Kidney glomerular epithelial cell (primary cell): ENCODE measurements at regions not wholly inside any gene's neighbourhood (a gene's known extent, or its start where the extent isn't known, plus 50 kb on each side); places are given as distances from the start of the nearest gene placed in this dataset.
A peak's percentile ranks its signal among the peaks of the same experiment; 100 is the strongest.

Experiments used
- DNase-seq: peaks from one replicate; lab custom pipeline; 2025; lab: John Stamatoyannopoulos, UW

GRCh38 chr13:103451656-103452055 lies 385.4 kb upstream of the SLC10A2 start:
- DNase-seq: no peak

GRCh38 chr13:103443604-103444003 lies 377.4 kb upstream of the SLC10A2 start:
- DNase-seq: no peak

- DNase-seq: no peak
These were observed 371.4 kb upstream of the SLC10A2 start for GRCh38 chr13:103437651-103438050.

- no peak for DNase-seq
These were observed 369.9 kb upstream of the SLC10A2 start for GRCh38 chr13:103436057-103436654.

- no peak for DNase-seq
These were observed 365.6 kb upstream of the SLC10A2 start for GRCh38 chr13:103431856-103432255.

GRCh38 chr13:103430368-103430767 lies 364.2 kb upstream of the SLC10A2 start:
- DNase-seq: no peak

GRCh38 chr13:103410002-103410401 lies 343.8 kb upstream of the SLC10A2 start:
- no peak for DNase-seq

- no peak for DNase-seq
These were observed 340.8 kb upstream of the SLC10A2 start for GRCh38 chr13:103406967-103407366.

- no peak for DNase-seq
These were observed 339.1 kb upstream of the SLC10A2 start for GRCh38 chr13:103405297-103405696.

- no peak for DNase-seq
These were observed 337.6 kb upstream of the SLC10A2 start for GRCh38 chr13:103403814-103404213.

GRCh38 chr13:103403148-103403740 lies 337.0 kb upstream of the SLC10A2 start:
- DNase-seq: no peak

GRCh38 chr13:103395139-103395538 lies 328.9 kb upstream of the SLC10A2 start:
- DNase-seq: no peak

- DNase-seq: no peak
These were observed 328.4 kb upstream of the SLC10A2 start for GRCh38 chr13:103394618-103395017.

GRCh38 chr13:103391936-103392335 lies 325.7 kb upstream of the SLC10A2 start:
- no peak for DNase-seq

GRCh38 chr13:103388839-103389238 lies 322.6 kb upstream of the SLC10A2 start:
- no peak for DNase-seq

GRCh38 chr13:103386341-103386740 lies 320.1 kb upstream of the SLC10A2 start:
- DNase-seq: peak; percentile 29

GRCh38 chr13:103373916-103374315 lies 307.7 kb upstream of the SLC10A2 start:
- DNase-seq: no peak

GRCh38 chr13:103371271-103371670 lies 305.1 kb upstream of the SLC10A2 start:
- no peak for DNase-seq

- no peak for DNase-seq
These were observed 304.6 kb upstream of the SLC10A2 start for GRCh38 chr13:103370790-103371189.

GRCh38 chr13:103358255-103358932 lies 292.2 kb upstream of the SLC10A2 start:
- no peak for DNase-seq

GRCh38 chr13:103356226-103356864 lies 290.1 kb upstream of the SLC10A2 start:
- DNase-seq: no peak

GRCh38 chr13:103354171-103354570 lies 288.0 kb upstream of the SLC10A2 start:
- DNase-seq: no peak
